K562 (cell line): ENCODE measurements at regions not wholly inside any gene's neighbourhood (a gene's known extent, or its start where the extent isn't known, plus 50 kb on each side); places are given as distances from the start of the nearest gene placed in this dataset.

Source experiments
- ARID3B ChIP-seq: fragments of 250-450 bp; sonication (Bioruptor Pico); IDR thresholded peaks from 2 replicates; pipeline ENCODE4 v1.4.0; 2020; ENCODE audit warnings: borderline replicate concordance
- ATF7 ChIP-seq: fragments of 450-650 bp; IDR thresholded peaks from 2 replicates; pipeline ENCODE4 v1.7.1; 2014; ENCODE audit warnings: mild to moderate bottlenecking, moderate library complexity
- GTF3C2 ChIP-seq: IDR thresholded peaks from 3 replicates; pipeline ENCODE4 v1.6.1; 2011; ENCODE audit warnings: borderline replicate concordance, mild to moderate bottlenecking, moderate library complexity; ENCODE audit not compliant: insufficient read length; ENCODE audit errors: extremely low read depth
- ILK ChIP-seq: fragments of 450-650 bp; IDR thresholded peaks from 2 replicates; pipeline ENCODE4 v1.6.1; 2016; ENCODE audit warnings: missing genetic modification characterization, low read depth, mild to moderate bottlenecking, missing compliant biosample characterization, moderate library complexity, borderline replicate concordance
- JUN ChIP-seq, 2 experiments: sonication (generic) in 1 of 2; formaldehyde crosslinking in 1 of 2; IDR thresholded peaks; 2 replicates each; pipeline versions ENCODE4 v1.6.1 to v1.8.0; 2012 to 2022; ENCODE audit warnings: borderline replicate concordance in 2 of 2, mild to moderate bottlenecking in 2 of 2, improper control_type of control experiment in 1 of 2, low read depth in 1 of 2, low read length in 1 of 2, missing genetic modification reagents in 1 of 2
- KDM5B ChIP-seq: fragments of 200-600 bp; sonication (generic); IDR thresholded peaks from 2 replicates; pipeline ENCODE4 v1.6.1; 2012; ENCODE audit warnings: low read depth, mild to moderate bottlenecking, moderate library complexity, low read length, control low read depth, inconsistent platforms; ENCODE audit not compliant: insufficient replicate concordance
- MCM5 ChIP-seq: fragments of 450-650 bp; IDR thresholded peaks from 2 replicates; pipeline ENCODE4 v1.6.1; 2016; ENCODE audit warnings: low read depth
- MLLT1 ChIP-seq, 2 experiments: fragments of 450-650 bp; IDR thresholded peaks; 2 replicates each; pipeline ENCODE4 v1.6.1; 2016
- MXI1 ChIP-seq: IDR thresholded peaks from 2 replicates; pipeline ENCODE4 v1.6.1; 2011; ENCODE audit warnings: low read depth, mild to moderate bottlenecking, improper control_type of control experiment, low read length
- NBN ChIP-seq: fragments of 450-650 bp; IDR thresholded peaks from 2 replicates; pipeline ENCODE4 v1.6.1; 2016; ENCODE audit warnings: low read depth, mild to moderate bottlenecking
- NFATC3 ChIP-seq: fragments of 450-650 bp; IDR thresholded peaks from 2 replicates; pipeline ENCODE4 v1.6.1; 2017; ENCODE audit warnings: mild to moderate bottlenecking
- OTX1 ChIP-seq: fragments of 450-650 bp; formaldehyde crosslinking; IDR thresholded peaks from 2 replicates; pipeline ENCODE4 v1.4.0; 2022; ENCODE audit warnings: mild to moderate bottlenecking
- PHF8 ChIP-seq: fragments of 200-600 bp; sonication (generic); IDR thresholded peaks from 2 replicates; pipeline ENCODE4 v1.6.1; 2012; ENCODE audit warnings: mixed run types, mild to moderate bottlenecking, inconsistent platforms, low read length, moderate library complexity, borderline replicate concordance
- PRMT5 ChIP-seq: sonication (generic); formaldehyde crosslinking; IDR thresholded peaks from 2 replicates; pipeline ENCODE4 v1.5.0; 2020; ENCODE audit warnings: missing genetic modification reagents
- SAP30 ChIP-seq: fragments of 200-600 bp; sonication (generic); IDR thresholded peaks from 2 replicates; pipeline ENCODE4 v1.6.1; 2012; ENCODE audit warnings: borderline replicate concordance, low read depth, mild to moderate bottlenecking, moderate library complexity, low read length, control low read depth, inconsistent platforms; ENCODE audit not compliant: insufficient read depth, poor library complexity, severe bottlenecking
- ZNF124 ChIP-seq: sonication (generic); formaldehyde crosslinking; IDR thresholded peaks from 2 replicates; pipeline ENCODE4 v1.8.1; 2022; ENCODE audit warnings: missing genetic modification reagents
- ZNF143 ChIP-seq: sonication (generic); formaldehyde crosslinking; IDR thresholded peaks from 2 replicates; pipeline ENCODE4 v1.9.0; 2022; ENCODE audit warnings: mild to moderate bottlenecking, missing genetic modification reagents
- ZNF561 ChIP-seq: fragments of 450-650 bp; formaldehyde crosslinking; conservative IDR thresholded peaks from 2 replicates; pipeline ENCODE4 v1.4.0; 2020; ENCODE audit warnings: mild to moderate bottlenecking, moderate library complexity
- TF ChIP-seq, protein P1 (sequence below): fragments of 250-450 bp; sonication (Bioruptor Pico); IDR thresholded peaks from 2 replicates; pipeline ENCODE4 v1.8.0; 2022; ENCODE audit warnings: inconsistent platforms, mild to moderate bottlenecking, moderate library complexity, borderline replicate concordance
- TF ChIP-seq, protein P2 (sequence below): sonication (generic); formaldehyde crosslinking; IDR thresholded peaks from 2 replicates; pipeline ENCODE4 v1.8.0; 2022; ENCODE audit warnings: mild to moderate bottlenecking, missing genetic modification reagents

- TF ChIP-seq ILK (0 out of 2 replicates have a peak, but pooled peaks have one; percentile 22), NFATC3 (no peak), MCM5 (no peak), PRMT5 (CRISPR knock-in tag) (no peak), KDM5B (peak; percentile 44), ARID3B (no peak), MLLT1 (IDR thresholded peaks at IDR 0.05) (peak; percentile 78 to 83; a peak in 3 of 4 replicates), SAP30 (no peak), ATF7 (peak; percentile 56), ZNF124 (no peak), PHF8 (peak; percentile 37; the same call in 1 of the 2 replicates), ZNF561 (no peak), MXI1 (no peak), NBN (peak; percentile 93), JUN (IDR thresholded peaks at IDR 0.05; ENCODE audit: borderline replicate concordance, low read depth, low read length) (no peak), JUN (CRISPR knock-in tag; IDR thresholded peaks at IDR 0.05; ENCODE audit: borderline replicate concordance) (no peak), ZNF143 (CRISPR knock-in tag) (no peak), GTF3C2 (no peak), OTX1 (CRISPR knock-in tag) (peak; percentile 17; the same call in 1 of the 2 replicates)
- TF ChIP-seq, protein P1, sequence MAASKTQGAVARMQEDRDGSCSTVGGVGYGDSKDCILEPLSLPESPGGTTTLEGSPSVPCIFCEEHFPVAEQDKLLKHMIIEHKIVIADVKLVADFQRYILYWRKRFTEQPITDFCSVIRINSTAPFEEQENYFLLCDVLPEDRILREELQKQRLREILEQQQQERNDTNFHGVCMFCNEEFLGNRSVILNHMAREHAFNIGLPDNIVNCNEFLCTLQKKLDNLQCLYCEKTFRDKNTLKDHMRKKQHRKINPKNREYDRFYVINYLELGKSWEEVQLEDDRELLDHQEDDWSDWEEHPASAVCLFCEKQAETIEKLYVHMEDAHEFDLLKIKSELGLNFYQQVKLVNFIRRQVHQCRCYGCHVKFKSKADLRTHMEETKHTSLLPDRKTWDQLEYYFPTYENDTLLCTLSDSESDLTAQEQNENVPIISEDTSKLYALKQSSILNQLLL (CRISPR knock-in tag), result no peak
- TF ChIP-seq, protein P2, sequence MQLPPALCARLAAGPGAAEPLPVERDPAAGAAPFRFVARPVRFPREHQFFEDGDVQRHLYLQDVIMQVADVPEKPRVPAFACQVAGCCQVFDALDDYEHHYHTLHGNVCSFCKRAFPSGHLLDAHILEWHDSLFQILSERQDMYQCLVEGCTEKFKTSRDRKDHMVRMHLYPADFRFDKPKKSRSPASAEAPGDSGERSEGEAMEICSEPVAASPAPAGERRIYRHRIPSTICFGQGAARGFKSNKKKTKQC (CRISPR knock-in tag), result no peak
Observed at GRCh38 chr4:159042097-159042605, 60.7 kb upstream of the RAPGEF2 start (continued).
